HepG2 (cell line): ENCODE measurements at regions not wholly inside any gene's neighbourhood (a gene's known extent, or its start where the extent isn't known, plus 50 kb on each side); places are given as distances from the start of the nearest gene placed in this dataset.

Experiments
- CC2D1A ChIP-seq: sonication (generic); formaldehyde crosslinking; IDR thresholded peaks from 2 replicates; pipeline ENCODE4 v1.8.1; 2023; ENCODE audit warnings: mild to moderate bottlenecking, missing genetic modification reagents
- GATAD1 ChIP-seq: IDR thresholded peaks from 2 replicates; pipeline ENCODE4 v1.6.1; 2016; ENCODE audit warnings: missing genetic modification reagents, missing compliant biosample characterization
- HOXA5 ChIP-seq: sonication (generic); formaldehyde crosslinking; IDR thresholded peaks from 2 replicates; pipeline ENCODE4 v1.4.0; 2020; ENCODE audit warnings: missing genetic modification reagents
- KLF16 ChIP-seq, 2 experiments: sonication (generic) in 1 of 2; formaldehyde crosslinking in 1 of 2; IDR thresholded peaks; 2 replicates each; pipeline versions ENCODE4 v1.6.1 to v1.8.0; 2016 to 2023; ENCODE audit warnings: missing genetic modification reagents in 2 of 2, missing compliant biosample characterization in 1 of 2
- MATR3 ChIP-seq: sonication (generic); formaldehyde crosslinking; IDR thresholded peaks from 2 replicates; pipeline ENCODE4 v1.4.0; 2020; ENCODE audit warnings: missing genetic modification reagents
- MED1 ChIP-seq: sonication (generic); formaldehyde crosslinking; IDR thresholded peaks from 2 replicates; pipeline ENCODE4 v1.4.0; 2020; ENCODE audit warnings: missing genetic modification reagents
- NCOA1 ChIP-seq: sonication (generic); formaldehyde crosslinking; IDR thresholded peaks from 2 replicates; pipeline ENCODE4 v1.9.0; 2021; ENCODE audit warnings: missing genetic modification reagents
- SP1 ChIP-seq, 2 experiments: fragments of 450-650 bp in 1 of 2; sonication (generic) in 1 of 2; formaldehyde crosslinking in 1 of 2; IDR thresholded peaks; 2 replicates each; pipeline versions ENCODE4 v1.4.0 to v1.6.1; 2016 to 2020; ENCODE audit warnings: missing genetic modification reagents in 1 of 2
- SP5 ChIP-seq: IDR thresholded peaks from 2 replicates; pipeline ENCODE4 v1.6.1; 2016; ENCODE audit warnings: low read depth, borderline replicate concordance
- SSRP1 ChIP-seq: IDR thresholded peaks from 2 replicates; pipeline ENCODE4 v1.6.1; 2016; ENCODE audit warnings: control low read depth
- XRCC5 ChIP-seq: fragments of 200-400 bp; formaldehyde crosslinking; optimal IDR thresholded peaks from 2 replicates; pipeline ENCODE3; 2017; ENCODE audit warnings: mild to moderate bottlenecking, low read length
- ZKSCAN5 ChIP-seq: sonication (generic); formaldehyde crosslinking; IDR thresholded peaks from 2 replicates; pipeline ENCODE4 v1.5.1; 2020; ENCODE audit warnings: mild to moderate bottlenecking, missing genetic modification reagents
- ZMYM3 ChIP-seq: sonication (generic); formaldehyde crosslinking; IDR thresholded peaks from 2 replicates; pipeline ENCODE4 v1.5.1; 2020; ENCODE audit warnings: mild to moderate bottlenecking, missing genetic modification reagents
- ZNF160 ChIP-seq: sonication (generic); formaldehyde crosslinking; IDR thresholded peaks from 2 replicates; pipeline ENCODE4 v1.8.0; 2022; ENCODE audit warnings: mild to moderate bottlenecking, inconsistent platforms, missing genetic modification reagents
- ZNF367 ChIP-seq: sonication (generic); formaldehyde crosslinking; IDR thresholded peaks from 2 replicates; pipeline ENCODE4 v1.4.0; 2020; ENCODE audit warnings: missing genetic modification reagents, borderline replicate concordance
- ZNF530 ChIP-seq: sonication (generic); formaldehyde crosslinking; IDR thresholded peaks from 2 replicates; pipeline ENCODE4 v1.5.0; 2020; ENCODE audit warnings: low read depth, mild to moderate bottlenecking, missing genetic modification reagents
- ZNF598 ChIP-seq: sonication (generic); formaldehyde crosslinking; IDR thresholded peaks from 2 replicates; pipeline ENCODE4 v1.5.1; 2020; ENCODE audit warnings: mild to moderate bottlenecking, missing genetic modification reagents, borderline replicate concordance
- ZNF605 ChIP-seq: sonication (generic); formaldehyde crosslinking; IDR thresholded peaks from 2 replicates; pipeline ENCODE4 v1.8.0; 2022; ENCODE audit warnings: mild to moderate bottlenecking, missing genetic modification reagents
- ZNF614 ChIP-seq: IDR thresholded peaks from 2 replicates; pipeline ENCODE4 v1.6.1; 2018; ENCODE audit warnings: missing biosample characterization, missing genetic modification reagents, inconsistent platforms, borderline replicate concordance
- ZNF776 ChIP-seq: sonication (generic); formaldehyde crosslinking; IDR thresholded peaks from 2 replicates; pipeline ENCODE4 v1.4.0; 2020; ENCODE audit warnings: mild to moderate bottlenecking, missing genetic modification reagents
- ZSCAN25 ChIP-seq: sonication (generic); formaldehyde crosslinking; IDR thresholded peaks from 2 replicates; pipeline ENCODE4 v1.8.0; 2022; ENCODE audit warnings: mild to moderate bottlenecking, missing genetic modification reagents
- TF ChIP-seq, protein P1 (sequence below): sonication (generic); formaldehyde crosslinking; IDR thresholded peaks from 2 replicates; pipeline ENCODE4 v1.4.0; 2020; ENCODE audit warnings: missing genetic modification reagents
- TF ChIP-seq, protein P2 (sequence below): sonication (generic); formaldehyde crosslinking; IDR thresholded peaks from 2 replicates; pipeline ENCODE4 v1.9.0; 2021; ENCODE audit warnings: mild to moderate bottlenecking, missing genetic modification reagents
- TF ChIP-seq, protein P3 (sequence below): sonication (generic); formaldehyde crosslinking; conservative IDR thresholded peaks from 2 replicates; pipeline ENCODE4 v1.8.1; 2023; ENCODE audit warnings: missing genetic modification reagents

DNA sequence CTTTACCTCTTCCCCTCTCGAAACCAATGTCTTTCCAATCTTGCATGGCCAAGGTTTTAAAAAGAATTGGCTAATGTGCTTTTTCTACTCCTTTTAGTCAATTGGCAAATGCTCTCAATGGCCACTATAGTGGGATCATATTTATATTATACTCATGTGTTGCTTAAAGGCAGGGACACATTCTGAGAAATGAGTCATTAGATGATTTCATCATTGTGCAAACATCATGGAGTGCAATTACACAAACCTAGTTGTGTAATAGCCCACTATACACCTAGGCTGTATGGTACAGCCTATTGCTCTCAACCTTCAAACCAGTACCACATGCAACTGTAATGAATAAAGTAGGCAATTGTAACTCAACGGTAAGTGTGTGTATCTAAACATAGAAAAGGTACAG, 180.9 kb downstream of the HS3ST3A1 start (continued):
- TF ChIP-seq ZNF598 (CRISPR knock-in tag): no peak
- TF ChIP-seq, protein P1, sequence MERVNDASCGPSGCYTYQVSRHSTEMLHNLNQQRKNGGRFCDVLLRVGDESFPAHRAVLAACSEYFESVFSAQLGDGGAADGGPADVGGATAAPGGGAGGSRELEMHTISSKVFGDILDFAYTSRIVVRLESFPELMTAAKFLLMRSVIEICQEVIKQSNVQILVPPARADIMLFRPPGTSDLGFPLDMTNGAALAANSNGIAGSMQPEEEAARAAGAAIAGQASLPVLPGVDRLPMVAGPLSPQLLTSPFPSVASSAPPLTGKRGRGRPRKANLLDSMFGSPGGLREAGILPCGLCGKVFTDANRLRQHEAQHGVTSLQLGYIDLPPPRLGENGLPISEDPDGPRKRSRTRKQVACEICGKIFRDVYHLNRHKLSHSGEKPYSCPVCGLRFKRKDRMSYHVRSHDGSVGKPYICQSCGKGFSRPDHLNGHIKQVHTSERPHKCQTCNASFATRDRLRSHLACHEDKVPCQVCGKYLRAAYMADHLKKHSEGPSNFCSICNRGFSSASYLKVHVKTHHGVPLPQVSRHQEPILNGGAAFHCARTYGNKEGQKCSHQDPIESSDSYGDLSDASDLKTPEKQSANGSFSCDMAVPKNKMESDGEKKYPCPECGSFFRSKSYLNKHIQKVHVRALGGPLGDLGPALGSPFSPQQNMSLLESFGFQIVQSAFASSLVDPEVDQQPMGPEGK: peak; percentile 45; the same call in 1 of the 2 replicates
- peak in 1 of 2 experiments; percentile 83; a peak in 2 of 4 replicates for TF ChIP-seq KLF16 (CRISPR knock-in tag; IDR thresholded peaks at IDR 0.05)
- TF ChIP-seq ZNF160 (CRISPR knock-in tag): no peak
- peak; percentile 33; the same call in 1 of the 2 replicates for TF ChIP-seq ZMYM3 (CRISPR knock-in tag)
- TF ChIP-seq, protein P2, sequence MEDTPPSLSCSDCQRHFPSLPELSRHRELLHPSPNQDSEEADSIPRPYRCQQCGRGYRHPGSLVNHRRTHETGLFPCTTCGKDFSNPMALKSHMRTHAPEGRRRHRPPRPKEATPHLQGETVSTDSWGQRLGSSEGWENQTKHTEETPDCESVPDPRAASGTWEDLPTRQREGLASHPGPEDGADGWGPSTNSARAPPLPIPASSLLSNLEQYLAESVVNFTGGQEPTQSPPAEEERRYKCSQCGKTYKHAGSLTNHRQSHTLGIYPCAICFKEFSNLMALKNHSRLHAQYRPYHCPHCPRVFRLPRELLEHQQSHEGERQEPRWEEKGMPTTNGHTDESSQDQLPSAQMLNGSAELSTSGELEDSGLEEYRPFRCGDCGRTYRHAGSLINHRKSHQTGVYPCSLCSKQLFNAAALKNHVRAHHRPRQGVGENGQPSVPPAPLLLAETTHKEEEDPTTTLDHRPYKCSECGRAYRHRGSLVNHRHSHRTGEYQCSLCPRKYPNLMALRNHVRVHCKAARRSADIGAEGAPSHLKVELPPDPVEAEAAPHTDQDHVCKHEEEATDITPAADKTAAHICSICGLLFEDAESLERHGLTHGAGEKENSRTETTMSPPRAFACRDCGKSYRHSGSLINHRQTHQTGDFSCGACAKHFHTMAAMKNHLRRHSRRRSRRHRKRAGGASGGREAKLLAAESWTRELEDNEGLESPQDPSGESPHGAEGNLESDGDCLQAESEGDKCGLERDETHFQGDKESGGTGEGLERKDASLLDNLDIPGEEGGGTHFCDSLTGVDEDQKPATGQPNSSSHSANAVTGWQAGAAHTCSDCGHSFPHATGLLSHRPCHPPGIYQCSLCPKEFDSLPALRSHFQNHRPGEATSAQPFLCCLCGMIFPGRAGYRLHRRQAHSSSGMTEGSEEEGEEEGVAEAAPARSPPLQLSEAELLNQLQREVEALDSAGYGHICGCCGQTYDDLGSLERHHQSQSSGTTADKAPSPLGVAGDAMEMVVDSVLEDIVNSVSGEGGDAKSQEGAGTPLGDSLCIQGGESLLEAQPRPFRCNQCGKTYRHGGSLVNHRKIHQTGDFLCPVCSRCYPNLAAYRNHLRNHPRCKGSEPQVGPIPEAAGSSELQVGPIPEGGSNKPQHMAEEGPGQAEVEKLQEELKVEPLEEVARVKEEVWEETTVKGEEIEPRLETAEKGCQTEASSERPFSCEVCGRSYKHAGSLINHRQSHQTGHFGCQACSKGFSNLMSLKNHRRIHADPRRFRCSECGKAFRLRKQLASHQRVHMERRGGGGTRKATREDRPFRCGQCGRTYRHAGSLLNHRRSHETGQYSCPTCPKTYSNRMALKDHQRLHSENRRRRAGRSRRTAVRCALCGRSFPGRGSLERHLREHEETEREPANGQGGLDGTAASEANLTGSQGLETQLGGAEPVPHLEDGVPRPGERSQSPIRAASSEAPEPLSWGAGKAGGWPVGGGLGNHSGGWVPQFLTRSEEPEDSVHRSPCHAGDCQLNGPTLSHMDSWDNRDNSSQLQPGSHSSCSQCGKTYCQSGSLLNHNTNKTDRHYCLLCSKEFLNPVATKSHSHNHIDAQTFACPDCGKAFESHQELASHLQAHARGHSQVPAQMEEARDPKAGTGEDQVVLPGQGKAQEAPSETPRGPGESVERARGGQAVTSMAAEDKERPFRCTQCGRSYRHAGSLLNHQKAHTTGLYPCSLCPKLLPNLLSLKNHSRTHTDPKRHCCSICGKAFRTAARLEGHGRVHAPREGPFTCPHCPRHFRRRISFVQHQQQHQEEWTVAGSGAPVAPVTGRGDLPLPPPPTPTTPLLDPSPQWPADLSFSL: peak; percentile 58; the same call in 1 of the 2 replicates
- no peak for TF ChIP-seq ZSCAN25 (CRISPR knock-in tag)
- TF ChIP-seq ZNF614 (CRISPR knock-in tag): peak; percentile 90
- TF ChIP-seq GATAD1 (CRISPR knock-in tag): peak; percentile 76
- TF ChIP-seq, protein P3, sequence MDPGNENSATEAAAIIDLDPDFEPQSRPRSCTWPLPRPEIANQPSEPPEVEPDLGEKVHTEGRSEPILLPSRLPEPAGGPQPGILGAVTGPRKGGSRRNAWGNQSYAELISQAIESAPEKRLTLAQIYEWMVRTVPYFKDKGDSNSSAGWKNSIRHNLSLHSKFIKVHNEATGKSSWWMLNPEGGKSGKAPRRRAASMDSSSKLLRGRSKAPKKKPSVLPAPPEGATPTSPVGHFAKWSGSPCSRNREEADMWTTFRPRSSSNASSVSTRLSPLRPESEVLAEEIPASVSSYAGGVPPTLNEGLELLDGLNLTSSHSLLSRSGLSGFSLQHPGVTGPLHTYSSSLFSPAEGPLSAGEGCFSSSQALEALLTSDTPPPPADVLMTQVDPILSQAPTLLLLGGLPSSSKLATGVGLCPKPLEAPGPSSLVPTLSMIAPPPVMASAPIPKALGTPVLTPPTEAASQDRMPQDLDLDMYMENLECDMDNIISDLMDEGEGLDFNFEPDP (CRISPR knock-in tag): no peak
- no peak for TF ChIP-seq SP1 (IDR thresholded peaks at IDR 0.05)
- no peak for TF ChIP-seq SP1 (CRISPR knock-in tag; IDR thresholded peaks at IDR 0.05)
- TF ChIP-seq ZNF776 (CRISPR knock-in tag): no peak
- no peak for TF ChIP-seq SP5 (CRISPR knock-in tag)
- TF ChIP-seq HOXA5 (CRISPR knock-in tag): peak; percentile 76; the same call in 1 of the 2 replicates
- no peak for TF ChIP-seq XRCC5
- TF ChIP-seq ZNF367 (CRISPR knock-in tag): no peak
- no peak for TF ChIP-seq ZKSCAN5 (CRISPR knock-in tag)
- TF ChIP-seq CC2D1A (CRISPR knock-in tag): no peak
- peak; percentile 97 for TF ChIP-seq MED1 (CRISPR knock-in tag)
- TF ChIP-seq SSRP1 (CRISPR knock-in tag): no peak
- TF ChIP-seq ZNF530 (CRISPR knock-in tag): no peak
- TF ChIP-seq MATR3 (CRISPR knock-in tag): no peak
- TF ChIP-seq NCOA1 (CRISPR knock-in tag): no peak
- TF ChIP-seq ZNF605: no peak
